ENCODE measurements at regions not wholly inside any gene's neighbourhood (a gene's known extent, or its start where the extent isn't known, plus 50 kb on each side); places are given as distances from the start of the nearest gene placed in this dataset.
"Not testable (repeated sequence)": the region's sequence is repeated elsewhere in the genome, so short reads cannot be mapped to it uniquely, and the experiment has no call there.

- no peak for DNase-seq
These were observed 306.2 kb upstream of the RIOK2 start for GRCh38 chr5:97489010-97489840.

DNA sequence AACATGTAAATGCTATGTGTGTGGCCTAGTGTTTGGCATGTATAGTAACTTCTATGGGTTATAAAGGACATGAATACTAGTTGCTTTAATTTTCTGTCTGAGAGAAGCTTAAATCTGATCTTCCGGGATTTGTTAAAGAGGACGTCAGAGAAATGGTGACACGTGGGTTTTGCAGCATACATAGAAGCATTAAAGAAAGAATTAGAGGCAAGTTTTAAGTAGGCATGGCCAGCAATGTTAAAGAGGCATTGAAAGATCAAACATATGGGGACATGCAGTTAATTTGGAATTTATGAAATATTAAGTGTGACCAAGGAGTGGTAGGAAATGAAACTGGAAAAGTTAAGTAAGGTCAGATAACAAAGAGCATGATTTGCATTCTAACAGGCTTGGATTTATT lies 311.4 kb upstream of the RIOK2 start:
- no peak for DNase-seq

DNA sequence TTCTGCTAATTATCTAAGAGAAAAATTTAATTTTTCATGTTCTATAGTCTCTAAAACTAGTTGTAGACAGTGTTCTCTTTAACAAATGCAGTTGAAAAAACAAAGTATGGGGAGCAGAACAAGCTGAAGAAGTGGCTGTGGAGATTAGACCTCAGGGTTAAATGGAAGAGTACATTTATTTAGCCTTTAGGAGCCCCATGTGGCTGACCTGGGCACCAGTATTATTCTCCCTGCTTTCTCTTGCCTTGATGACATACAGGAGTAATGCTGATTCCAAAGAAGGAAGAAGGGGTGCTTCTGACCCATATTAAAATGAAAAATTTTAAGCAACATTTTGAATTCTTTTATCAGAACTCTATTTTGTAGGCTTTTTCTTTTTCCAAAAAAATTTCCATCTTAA lies 312.3 kb upstream of the RIOK2 start:
- no peak for DNase-seq

DNA sequence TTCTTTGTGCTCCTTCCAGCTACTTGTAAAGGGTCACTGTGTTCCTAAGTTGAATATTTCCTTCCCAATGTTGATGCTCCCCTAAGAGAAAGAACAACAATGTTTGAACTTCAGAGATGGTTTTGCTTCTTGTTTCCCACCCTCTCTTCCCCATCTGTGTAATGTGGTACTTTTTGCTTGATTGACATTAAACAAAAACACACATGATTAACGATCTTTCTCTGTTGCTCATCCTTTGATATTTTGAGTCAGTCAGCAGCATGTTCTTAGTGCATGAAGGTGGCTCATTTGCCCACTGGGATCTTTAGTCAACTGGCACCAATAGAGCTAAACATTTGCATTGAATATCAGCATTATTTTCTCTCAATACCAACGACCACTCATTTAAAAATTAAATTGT lies 313.0 kb upstream of the RIOK2 start:
- DNase-seq: no peak

- no peak for DNase-seq
These were observed 315.6 kb upstream of the RIOK2 start for GRCh38 chr5:97498657-97499056.

DNA sequence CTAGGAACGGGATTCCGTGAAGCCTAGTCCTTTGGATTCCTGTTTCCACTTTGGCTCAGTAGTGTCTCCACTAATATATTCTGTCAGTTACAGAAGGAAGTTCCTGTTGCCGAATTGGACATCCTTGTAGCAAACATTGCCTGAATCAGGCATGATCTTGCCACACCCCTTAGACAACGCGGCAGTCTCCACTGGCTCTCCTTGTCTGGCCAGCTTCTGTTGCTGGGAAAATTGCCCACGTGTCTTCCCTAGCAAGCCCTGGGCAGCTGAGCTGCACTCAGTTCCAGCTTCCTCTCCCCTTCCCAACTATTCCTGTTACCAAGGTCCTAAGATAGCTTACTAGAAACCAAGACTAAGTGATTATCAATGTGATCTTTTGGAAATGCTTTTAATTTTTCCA lies 316.6 kb upstream of the RIOK2 start:
- no peak for DNase-seq

GRCh38 chr5:97501286-97501964 lies 318.4 kb upstream of the RIOK2 start:
- DNase-seq: no peak

DNA sequence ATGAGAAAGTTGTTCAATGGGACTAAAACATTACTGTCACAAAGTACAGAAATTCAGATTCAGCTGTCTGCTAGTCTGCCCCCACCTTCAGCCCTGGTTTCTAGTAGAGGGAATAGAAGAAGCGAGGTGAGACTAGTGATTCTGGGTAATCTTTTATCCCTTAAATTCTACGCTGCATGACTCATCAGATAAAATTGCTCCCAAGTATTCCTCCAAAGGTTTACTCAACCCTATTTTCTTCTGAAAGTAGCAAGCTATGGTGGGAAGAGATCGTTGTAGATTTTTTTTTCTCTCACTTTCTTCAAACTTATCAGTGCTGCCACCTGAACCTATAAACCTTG lies 318.9 kb upstream of the RIOK2 start:
- no peak for DNase-seq

DNA sequence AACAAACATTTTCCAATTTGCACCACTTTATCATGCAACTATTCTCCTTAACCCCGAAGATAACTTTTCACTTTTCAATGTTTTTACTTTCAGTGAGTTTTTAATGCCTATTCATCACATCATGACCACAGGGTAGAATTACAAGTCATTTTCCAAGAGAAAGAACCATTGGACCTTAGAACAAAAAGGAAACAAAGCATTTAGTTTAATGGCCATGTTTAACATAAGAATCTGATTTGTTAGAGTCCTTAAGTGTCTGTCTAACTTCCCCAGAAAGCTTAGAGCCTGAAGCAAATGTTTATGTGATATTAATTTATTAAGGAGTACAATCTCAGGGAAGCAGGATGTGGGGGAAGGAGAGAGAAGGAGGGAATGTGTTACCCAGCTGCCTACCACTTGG lies 325.8 kb upstream of the RIOK2 start:
- DNase-seq: no peak

- not testable (repeated sequence) for DNase-seq
These were observed 336.5 kb upstream of the RIOK2 start for GRCh38 chr5:97519565-97519964.

DNA sequence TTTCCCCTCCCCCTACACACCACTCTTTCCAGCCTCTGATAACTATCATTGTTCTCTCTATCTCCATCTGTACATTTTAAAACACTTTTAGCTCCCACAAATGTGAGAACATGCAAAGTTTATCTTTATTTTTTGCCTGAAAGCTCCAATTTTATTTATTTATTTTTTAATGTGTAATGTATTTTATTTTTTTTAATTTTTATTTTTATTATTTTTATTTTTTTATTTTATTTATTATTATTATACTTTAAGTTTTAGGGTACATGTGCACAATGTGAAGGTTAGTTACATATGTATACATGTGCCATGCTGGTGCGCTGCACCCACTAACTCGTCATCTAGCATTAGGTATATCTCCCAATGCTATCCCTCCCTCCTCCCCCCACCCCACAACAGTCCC lies 340.3 kb upstream of the RIOK2 start:
- DNase-seq: not testable (repeated sequence)

DNA sequence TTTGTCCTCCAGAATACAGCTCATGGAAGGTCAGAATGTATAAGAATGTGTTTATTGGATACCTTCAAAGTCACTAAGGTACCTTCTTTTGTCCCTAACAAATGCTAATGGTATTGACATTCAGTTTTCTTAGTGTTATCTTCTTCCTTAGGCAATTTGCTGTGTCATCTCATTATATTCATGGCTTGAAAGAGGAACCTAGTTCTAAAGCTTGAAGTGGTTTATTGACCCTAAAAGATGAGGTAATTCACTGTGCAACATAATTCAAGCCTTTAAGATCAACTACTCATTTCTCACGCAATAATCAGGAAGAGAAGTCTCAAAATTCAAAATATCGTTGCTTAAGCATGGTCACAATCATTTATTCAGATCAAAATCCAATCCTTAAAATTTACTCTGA lies 342.7 kb upstream of the RIOK2 start:
- no peak for DNase-seq

GRCh38 chr5:97528941-97529340 lies 345.9 kb upstream of the RIOK2 start:
- DNase-seq: no peak

DNA sequence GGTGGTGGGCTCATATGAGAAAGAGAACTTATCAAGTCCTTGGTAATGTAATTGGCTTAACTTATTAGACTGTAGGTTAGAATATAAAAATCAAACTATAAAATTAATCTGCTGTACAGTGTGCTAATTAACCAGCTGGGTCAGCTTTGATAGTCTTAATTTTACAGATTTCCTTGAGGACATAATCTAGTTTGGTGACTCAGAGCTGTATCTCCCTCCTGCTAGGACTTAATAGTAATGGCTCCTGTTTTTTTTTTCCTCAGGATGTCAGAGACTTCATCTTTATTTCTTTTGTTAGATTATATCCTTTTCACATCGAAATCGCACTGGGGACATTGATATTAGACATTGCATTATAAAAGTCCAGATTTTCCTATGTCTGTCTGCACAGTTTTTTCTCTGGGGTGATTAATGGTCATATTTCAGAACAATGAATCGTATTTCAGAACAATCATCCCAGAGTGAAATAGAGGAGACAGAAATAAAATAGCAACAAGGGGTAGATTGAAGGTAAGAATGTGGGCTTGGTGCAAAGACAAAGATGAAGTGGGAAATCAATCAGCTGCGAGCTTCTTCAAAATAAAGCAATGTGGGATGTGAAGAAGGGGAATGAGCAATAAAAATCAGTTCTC lies 346.4 kb upstream of the RIOK2 start:
- no peak for DNase-seq

GRCh38 chr5:97531549-97531948 lies 348.5 kb upstream of the RIOK2 start:
- no peak for DNase-seq

- no peak for DNase-seq
These were observed 351.1 kb upstream of the RIOK2 start for GRCh38 chr5:97534166-97534565.

DNA sequence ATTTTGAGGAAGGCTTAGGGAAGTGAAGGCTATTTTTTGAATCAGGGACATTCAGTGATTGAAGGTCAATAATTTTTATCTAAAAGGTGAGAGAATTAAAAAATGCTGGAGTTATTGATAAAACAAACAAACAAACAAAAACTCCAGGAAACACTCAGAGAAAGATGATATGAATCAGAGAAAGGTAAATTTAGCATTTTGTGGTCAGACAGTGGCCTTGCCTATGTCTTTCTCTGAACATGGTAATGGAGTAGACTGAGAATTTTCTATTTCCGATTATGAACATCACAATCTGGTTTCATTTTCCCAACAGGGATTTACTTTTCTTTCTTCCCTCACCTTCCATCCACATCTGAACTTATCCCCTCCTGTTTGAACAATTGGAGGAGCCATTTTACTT lies 353.6 kb upstream of the RIOK2 start:
- DNase-seq: no peak

DNA sequence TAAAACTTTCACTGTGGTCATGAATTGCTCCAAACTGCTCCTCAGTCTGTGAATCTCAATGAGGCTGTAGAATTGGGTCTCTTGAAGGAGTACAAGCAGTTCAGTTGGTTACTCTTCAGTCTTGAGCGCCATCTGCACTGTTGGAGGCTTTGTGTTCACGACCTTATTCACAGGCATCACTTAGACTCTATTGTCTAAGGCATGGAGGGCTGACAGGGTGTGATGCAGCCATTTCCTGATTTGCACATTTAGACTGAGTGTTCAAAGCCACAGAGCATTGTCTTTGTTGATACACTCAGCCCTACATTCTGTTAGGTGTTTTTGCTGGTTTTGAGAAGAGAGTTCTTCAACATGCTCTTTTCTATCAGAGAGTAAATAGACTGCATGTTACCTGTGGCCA lies 355.9 kb upstream of the RIOK2 start:
- DNase-seq: no peak

DNA sequence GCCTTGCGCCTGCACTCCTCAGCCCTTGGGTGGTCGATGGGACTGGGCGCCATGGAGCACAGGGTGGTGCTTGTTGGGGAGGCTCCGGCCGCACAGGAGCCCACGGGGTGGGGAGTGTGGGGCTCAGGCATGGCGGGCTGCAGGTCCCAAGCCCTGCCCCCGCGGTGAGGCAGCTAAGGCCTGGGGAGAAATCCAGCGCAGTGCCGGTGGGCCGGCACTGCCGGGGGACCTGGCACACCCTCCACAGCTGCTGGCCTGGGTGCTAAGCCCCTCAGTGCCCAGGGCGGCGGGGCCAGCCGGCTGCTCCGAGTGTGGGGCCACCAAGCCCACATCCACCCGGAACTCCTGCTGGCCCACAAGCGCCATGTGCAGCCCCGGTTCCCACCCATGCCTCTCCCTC lies 358.8 kb upstream of the RIOK2 start:
- DNase-seq: no peak

- DNase-seq: no peak
These were observed 359.4 kb upstream of the RIOK2 start for GRCh38 chr5:97542469-97542868.

GRCh38 chr5:97543166-97543565 lies 360.1 kb upstream of the RIOK2 start:
- no peak for DNase-seq

DNA sequence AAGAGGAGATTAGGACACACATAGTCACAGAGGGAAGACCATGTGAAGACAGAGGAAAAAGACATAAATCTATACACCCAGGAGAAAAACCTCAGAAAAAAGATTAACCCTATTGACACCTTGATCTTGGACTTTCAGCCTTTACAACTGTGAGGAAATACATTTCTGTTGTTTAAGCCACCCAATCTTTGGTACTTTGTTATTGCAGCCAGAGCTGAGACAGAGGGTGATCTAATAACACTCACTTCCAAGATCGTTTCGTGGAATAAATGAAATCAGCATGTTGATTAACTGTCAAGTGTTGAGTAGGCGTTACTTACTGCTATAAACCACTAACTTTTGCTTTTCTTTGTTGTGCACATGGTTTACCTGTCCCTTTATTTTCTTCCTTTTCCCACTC lies 361.2 kb upstream of the RIOK2 start:
- no peak for DNase-seq

DNA sequence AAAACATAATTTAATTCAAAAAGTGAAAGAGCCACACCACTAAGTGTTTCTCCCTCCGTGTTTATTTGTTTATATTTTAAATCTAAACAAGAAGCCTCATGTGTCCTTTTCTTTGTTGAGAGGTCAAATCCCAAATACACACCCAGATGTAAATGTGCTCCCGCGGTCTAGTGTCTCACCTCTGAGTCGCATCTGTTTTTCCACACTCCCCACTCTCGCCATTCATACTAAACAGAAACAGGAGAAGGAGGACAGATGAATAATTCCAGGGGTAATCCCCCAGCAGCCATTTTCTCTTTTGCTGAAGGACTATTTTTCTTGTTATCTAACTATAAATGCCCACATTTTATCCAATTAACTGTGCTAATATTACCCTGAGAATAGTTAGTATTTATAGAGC lies 361.6 kb upstream of the RIOK2 start:
- no peak for DNase-seq

GRCh38 chr5:97545446-97545845 lies 362.4 kb upstream of the RIOK2 start:
- no peak for DNase-seq
